B cell (primary cell): ENCODE measurements at regions not wholly inside any gene's neighbourhood (a gene's known extent, or its start where the extent isn't known, plus 50 kb on each side); places are given as distances from the start of the nearest gene placed in this dataset.

Experiments used
- EZH2 ChIP-seq: IDR thresholded peaks from 2 replicates; pipeline ENCODE4 v1.6.1; 2012; ENCODE audit warnings: borderline replicate concordance, low read depth, mild to moderate bottlenecking, moderate library complexity, low read length; ENCODE audit not compliant: insufficient read depth, poor library complexity, severe bottlenecking
- TF ChIP-seq, protein P1 (sequence below): fragments of 200-600 bp; IDR thresholded peaks from one replicate; pipeline ENCODE4 v1.8.0; 2022; ENCODE audit warnings: antibody characterized with exemption, mild to moderate bottlenecking

DNA sequence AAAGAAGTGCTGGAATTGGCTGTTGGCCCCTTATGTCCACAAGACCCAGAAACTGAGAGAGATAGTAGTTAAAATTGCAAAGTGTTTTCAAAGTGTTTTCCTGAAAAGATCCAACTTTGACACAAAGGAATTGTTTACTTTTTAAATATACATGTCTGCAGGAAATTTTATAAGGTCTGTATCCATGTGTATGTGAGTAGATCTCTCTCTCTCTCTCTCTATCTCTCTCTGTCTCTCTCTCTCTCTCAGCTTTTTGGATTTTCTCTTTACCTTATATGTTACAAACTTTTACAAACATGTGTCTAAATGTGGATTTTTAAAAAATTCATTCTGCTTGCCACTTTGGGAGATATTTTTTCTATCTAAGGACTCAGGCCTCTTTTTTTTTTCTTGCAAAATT is 358.6 kb downstream of the SIPA1L2 start:
- TF ChIP-seq, protein P1, sequence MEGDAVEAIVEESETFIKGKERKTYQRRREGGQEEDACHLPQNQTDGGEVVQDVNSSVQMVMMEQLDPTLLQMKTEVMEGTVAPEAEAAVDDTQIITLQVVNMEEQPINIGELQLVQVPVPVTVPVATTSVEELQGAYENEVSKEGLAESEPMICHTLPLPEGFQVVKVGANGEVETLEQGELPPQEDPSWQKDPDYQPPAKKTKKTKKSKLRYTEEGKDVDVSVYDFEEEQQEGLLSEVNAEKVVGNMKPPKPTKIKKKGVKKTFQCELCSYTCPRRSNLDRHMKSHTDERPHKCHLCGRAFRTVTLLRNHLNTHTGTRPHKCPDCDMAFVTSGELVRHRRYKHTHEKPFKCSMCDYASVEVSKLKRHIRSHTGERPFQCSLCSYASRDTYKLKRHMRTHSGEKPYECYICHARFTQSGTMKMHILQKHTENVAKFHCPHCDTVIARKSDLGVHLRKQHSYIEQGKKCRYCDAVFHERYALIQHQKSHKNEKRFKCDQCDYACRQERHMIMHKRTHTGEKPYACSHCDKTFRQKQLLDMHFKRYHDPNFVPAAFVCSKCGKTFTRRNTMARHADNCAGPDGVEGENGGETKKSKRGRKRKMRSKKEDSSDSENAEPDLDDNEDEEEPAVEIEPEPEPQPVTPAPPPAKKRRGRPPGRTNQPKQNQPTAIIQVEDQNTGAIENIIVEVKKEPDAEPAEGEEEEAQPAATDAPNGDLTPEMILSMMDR = no peak
- TF ChIP-seq EZH2 = no peak
